ENCODE measurements at regions not wholly inside any gene's neighbourhood (a gene's known extent, or its start where the extent isn't known, plus 50 kb on each side); places are given as distances from the start of the nearest gene placed in this dataset.

- TF ChIP-seq CTCF (IDR thresholded peaks at IDR 0.05) = no peak
- Histone ChIP-seq H3K9me3 (peaks cover 0 to 14% (median 2%) of the 10 kb centered on the region in 11 donors), H3K27ac (no peak overlapping the region), H3K4me1 (no peaks in the 10 kb centered on the region), H3K27me3 (no peaks in the 10 kb centered on the region), H3K4me3 (no peak overlapping the region), H3K36me3 (no peaks in the 10 kb centered on the region)
- ATAC-seq = no peak
- DNase-seq = no peak
- intact Hi-C loops (cut with DNase I) = no loop called here
Measured at GRCh38 chr13:104473936-104474335, 1407.7 kb upstream of the SLC10A2 start.

DNA sequence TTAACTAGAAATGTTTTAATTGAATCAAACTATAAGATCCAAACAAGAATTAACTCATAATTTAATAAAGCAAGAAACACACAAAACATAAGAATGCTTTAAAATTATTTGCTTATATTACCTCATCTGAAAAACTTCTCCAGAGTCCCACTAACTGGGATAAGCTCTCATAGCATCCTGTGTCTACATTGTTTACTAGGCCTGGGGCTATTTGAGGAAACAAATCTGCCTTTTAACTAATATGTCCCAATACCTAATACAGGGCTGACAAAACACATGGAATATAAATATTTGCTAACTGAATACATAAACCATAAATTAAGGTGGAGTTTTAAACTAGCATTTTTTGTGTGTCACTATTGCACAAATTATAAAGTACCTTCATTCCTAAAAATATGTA is 1399.8 kb upstream of the SLC10A2 start:
- intact Hi-C loops (cut with DNase I) = no loop called here
- H3K9me3 ChIP-seq = peaks cover 0 to 7% (median 0%) of the 10 kb centered on the region in 11 donors
- no peak for DNase-seq
- no peak for TF ChIP-seq CTCF (IDR thresholded peaks at IDR 0.05)
- no peak overlapping the region for H3K4me3 ChIP-seq
- H3K27ac ChIP-seq = no peak overlapping the region
- no peaks in the 10 kb centered on the region for H3K27me3 ChIP-seq
- H3K36me3 ChIP-seq = no peaks in the 10 kb centered on the region
- no peak for ATAC-seq
- H3K4me1 ChIP-seq = no peaks in the 10 kb centered on the region

- Histone ChIP-seq H3K4me1 (no peaks in the 10 kb centered on the region), H3K9me3 (peaks cover 0 to 7% (median 0%) of the 10 kb centered on the region in 11 donors), H3K27ac (no peak overlapping the region), H3K27me3 (no peaks in the 10 kb centered on the region), H3K36me3 (no peaks in the 10 kb centered on the region), H3K4me3 (no peak overlapping the region)
- ATAC-seq = no peak
- TF ChIP-seq CTCF (IDR thresholded peaks at IDR 0.05) = no peak
- DNase-seq = no peak
- 65 to 79% methylated on average over 4 of the region's 4 CpGs for WGBS, 2 donors
- intact Hi-C loops (cut with DNase I) = no loop called here
Measured at GRCh38 chr13:104461049-104461448, 1394.8 kb upstream of the SLC10A2 start.

DNA sequence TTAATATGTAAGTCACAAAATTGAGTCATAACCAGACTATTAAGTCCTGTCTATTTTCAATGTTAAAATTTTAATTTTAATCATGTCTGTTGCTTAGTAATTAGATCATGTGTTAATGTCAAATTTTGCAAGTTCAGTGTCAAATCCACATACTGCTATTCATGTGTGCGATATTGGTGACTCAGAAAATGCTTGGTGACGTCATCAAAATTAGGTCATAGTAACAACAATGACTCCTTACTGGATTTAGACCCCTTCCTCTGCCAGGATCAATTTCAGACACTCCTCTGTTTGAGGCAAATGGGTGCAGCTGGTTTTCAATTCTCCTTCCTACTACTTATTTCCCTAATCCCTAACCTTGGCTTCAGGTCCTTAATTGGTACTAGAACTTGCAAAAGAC is 1394.3 kb upstream of the SLC10A2 start:
- DNase-seq (no peak), ATAC-seq (no peak)
- Histone ChIP-seq H3K4me3 (no peak overlapping the region), H3K4me1 (no peaks in the 10 kb centered on the region), H3K36me3 (no peaks in the 10 kb centered on the region), H3K27me3 (no peaks in the 10 kb centered on the region), H3K27ac (no peak overlapping the region), H3K9me3 (peaks cover 0 to 7% (median 0%) of the 10 kb centered on the region in 11 donors)
- no peak for TF ChIP-seq CTCF (IDR thresholded peaks at IDR 0.05)
- 72 to 77% methylated on average over 2 of the region's 2 CpGs for WGBS, 2 donors
- intact Hi-C loops (cut with DNase I) = no loop called here

- ATAC-seq = no peak
- H3K4me1 ChIP-seq = no peaks in the 10 kb centered on the region
- 68 to 74% methylated on average over 2 of the region's 2 CpGs for WGBS, 2 donors
- no peak overlapping the region for H3K4me3 ChIP-seq
- H3K27ac ChIP-seq = no peak overlapping the region
- no peak for TF ChIP-seq CTCF (IDR thresholded peaks at IDR 0.05)
- intact Hi-C loops (cut with DNase I) = no loop called here
- no peaks in the 10 kb centered on the region for H3K36me3 ChIP-seq
- H3K27me3 ChIP-seq = no peaks in the 10 kb centered on the region
- no peak for DNase-seq
- H3K9me3 ChIP-seq = peaks cover 0 to 22% (median 5%) of the 10 kb centered on the region in 11 donors
Measured at GRCh38 chr13:104450006-104450405, 1383.8 kb upstream of the SLC10A2 start.
